Liver (tissue), 3 donors: ENCODE measurements at regions not wholly inside any gene's neighbourhood (a gene's known extent, or its start where the extent isn't known, plus 50 kb on each side); places are given as distances from the start of the nearest gene placed in this dataset.

Source experiments
- FOXA1 ChIP-seq: IDR thresholded peaks from 2 replicates; pipeline ENCODE4 v1.6.1; 2016; ENCODE audit warnings: antibody characterized with exemption
- GABPA ChIP-seq, 2 donors: IDR thresholded peaks in 1 of 2; conservative IDR thresholded peaks in 1 of 2; 2 replicates each; pipeline ENCODE4 v1.6.1; 2016; ENCODE audit warnings: antibody characterized with exemption in 2 of 2, mild to moderate bottlenecking in 1 of 2, moderate library complexity in 1 of 2
- JUND ChIP-seq, 2 donors: IDR thresholded peaks; 2 replicates each; pipeline ENCODE4 v1.6.1; 2016; ENCODE audit warnings: antibody characterized with exemption in 2 of 2
- RAD21 ChIP-seq, 2 donors: IDR thresholded peaks; 2 replicates each; pipeline ENCODE4 v1.6.1; 2016; ENCODE audit warnings: antibody characterized with exemption in 2 of 2, mild to moderate bottlenecking in 2 of 2
- TAF1 ChIP-seq: conservative IDR thresholded peaks from 2 replicates; pipeline ENCODE4 v1.6.1; 2016; ENCODE audit warnings: antibody characterized with exemption, mild to moderate bottlenecking
- TF ChIP-seq, protein P1 (sequence below): fragments of 150-350 bp; IDR thresholded peaks from 2 replicates; pipeline ENCODE4 v1.5.1; 2017; ENCODE audit warnings: improper control_type of control experiment, low read depth, low read length; ENCODE audit not compliant: missing input control
- TF ChIP-seq, protein P2 (sequence below): IDR thresholded peaks from 2 replicates; pipeline ENCODE4 v1.6.1; 2016; ENCODE audit warnings: antibody characterized with exemption, mild to moderate bottlenecking
- donor health status: healthy.
- donor health status: healthy.

DNA sequence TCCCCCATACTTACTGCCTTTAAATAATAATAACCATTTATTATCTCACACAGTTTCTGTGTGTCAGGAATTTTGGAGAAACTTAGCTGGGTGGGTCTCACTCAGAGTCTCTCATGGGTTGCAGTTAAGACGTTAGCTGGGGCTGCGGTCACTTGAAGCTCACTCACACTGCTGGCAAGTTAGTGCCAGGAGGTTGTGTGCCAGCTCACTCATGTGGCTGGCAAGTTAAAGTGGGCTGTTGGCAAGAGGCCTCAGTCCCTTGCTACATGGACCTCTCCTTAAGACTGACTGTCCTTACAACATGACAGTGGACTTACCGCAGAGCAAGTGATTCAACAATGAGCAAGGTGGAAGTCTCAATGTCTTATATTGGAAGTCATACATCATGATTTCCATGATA, 61.3 kb upstream of the AVPR1A start:
- TF ChIP-seq, protein P1, sequence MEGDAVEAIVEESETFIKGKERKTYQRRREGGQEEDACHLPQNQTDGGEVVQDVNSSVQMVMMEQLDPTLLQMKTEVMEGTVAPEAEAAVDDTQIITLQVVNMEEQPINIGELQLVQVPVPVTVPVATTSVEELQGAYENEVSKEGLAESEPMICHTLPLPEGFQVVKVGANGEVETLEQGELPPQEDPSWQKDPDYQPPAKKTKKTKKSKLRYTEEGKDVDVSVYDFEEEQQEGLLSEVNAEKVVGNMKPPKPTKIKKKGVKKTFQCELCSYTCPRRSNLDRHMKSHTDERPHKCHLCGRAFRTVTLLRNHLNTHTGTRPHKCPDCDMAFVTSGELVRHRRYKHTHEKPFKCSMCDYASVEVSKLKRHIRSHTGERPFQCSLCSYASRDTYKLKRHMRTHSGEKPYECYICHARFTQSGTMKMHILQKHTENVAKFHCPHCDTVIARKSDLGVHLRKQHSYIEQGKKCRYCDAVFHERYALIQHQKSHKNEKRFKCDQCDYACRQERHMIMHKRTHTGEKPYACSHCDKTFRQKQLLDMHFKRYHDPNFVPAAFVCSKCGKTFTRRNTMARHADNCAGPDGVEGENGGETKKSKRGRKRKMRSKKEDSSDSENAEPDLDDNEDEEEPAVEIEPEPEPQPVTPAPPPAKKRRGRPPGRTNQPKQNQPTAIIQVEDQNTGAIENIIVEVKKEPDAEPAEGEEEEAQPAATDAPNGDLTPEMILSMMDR: no peak
- TF ChIP-seq GABPA (IDR thresholded peaks at IDR 0.05 in 1 of 2, conservative IDR thresholded peaks at IDR 0.05 in 1 of 2): no peak
- TF ChIP-seq FOXA1: no peak
- TF ChIP-seq TAF1: no peak
- TF ChIP-seq, protein P2, sequence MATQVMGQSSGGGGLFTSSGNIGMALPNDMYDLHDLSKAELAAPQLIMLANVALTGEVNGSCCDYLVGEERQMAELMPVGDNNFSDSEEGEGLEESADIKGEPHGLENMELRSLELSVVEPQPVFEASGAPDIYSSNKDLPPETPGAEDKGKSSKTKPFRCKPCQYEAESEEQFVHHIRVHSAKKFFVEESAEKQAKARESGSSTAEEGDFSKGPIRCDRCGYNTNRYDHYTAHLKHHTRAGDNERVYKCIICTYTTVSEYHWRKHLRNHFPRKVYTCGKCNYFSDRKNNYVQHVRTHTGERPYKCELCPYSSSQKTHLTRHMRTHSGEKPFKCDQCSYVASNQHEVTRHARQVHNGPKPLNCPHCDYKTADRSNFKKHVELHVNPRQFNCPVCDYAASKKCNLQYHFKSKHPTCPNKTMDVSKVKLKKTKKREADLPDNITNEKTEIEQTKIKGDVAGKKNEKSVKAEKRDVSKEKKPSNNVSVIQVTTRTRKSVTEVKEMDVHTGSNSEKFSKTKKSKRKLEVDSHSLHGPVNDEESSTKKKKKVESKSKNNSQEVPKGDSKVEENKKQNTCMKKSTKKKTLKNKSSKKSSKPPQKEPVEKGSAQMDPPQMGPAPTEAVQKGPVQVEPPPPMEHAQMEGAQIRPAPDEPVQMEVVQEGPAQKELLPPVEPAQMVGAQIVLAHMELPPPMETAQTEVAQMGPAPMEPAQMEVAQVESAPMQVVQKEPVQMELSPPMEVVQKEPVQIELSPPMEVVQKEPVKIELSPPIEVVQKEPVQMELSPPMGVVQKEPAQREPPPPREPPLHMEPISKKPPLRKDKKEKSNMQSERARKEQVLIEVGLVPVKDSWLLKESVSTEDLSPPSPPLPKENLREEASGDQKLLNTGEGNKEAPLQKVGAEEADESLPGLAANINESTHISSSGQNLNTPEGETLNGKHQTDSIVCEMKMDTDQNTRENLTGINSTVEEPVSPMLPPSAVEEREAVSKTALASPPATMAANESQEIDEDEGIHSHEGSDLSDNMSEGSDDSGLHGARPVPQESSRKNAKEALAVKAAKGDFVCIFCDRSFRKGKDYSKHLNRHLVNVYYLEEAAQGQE: no peak
- no peak for TF ChIP-seq RAD21 (IDR thresholded peaks at IDR 0.05)
- no peak for TF ChIP-seq JUND (IDR thresholded peaks at IDR 0.05)
